NCI-H460 (cell line): ENCODE measurements at regions not wholly inside any gene's neighbourhood (a gene's known extent, or its start where the extent isn't known, plus 50 kb on each side); places are given as distances from the start of the nearest gene placed in this dataset.
"Not testable (repeated sequence)": the region's sequence is repeated elsewhere in the genome, so short reads cannot be mapped to it uniquely, and the experiment has no call there.

Experiments used
- DNase-seq: peaks from one replicate; pipeline ENCODE4 v3.0.0-alpha.2; 2016; ENCODE audit warnings: low read depth; ENCODE audit errors: extremely low read depth

DNA sequence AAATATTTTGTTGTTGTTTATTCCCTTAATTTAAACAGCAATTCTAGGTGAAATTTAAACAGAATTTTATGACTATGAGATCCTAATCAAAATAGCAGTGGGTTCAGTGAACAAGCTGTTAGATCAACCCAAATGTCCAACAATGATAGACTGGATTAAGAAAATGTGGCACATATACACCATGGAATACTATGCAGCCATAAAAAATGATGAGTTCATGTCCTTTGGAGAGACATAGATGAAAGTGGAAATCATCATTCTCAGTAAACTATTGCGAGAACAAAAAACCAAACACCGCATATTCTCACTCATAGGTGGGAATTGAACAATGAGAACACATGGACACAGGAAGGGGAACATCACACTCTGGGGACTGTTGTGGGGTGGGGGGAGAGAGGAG lies 407.3 kb upstream of the ADAMTSL1 start:
- not testable (repeated sequence) for DNase-seq

DNA sequence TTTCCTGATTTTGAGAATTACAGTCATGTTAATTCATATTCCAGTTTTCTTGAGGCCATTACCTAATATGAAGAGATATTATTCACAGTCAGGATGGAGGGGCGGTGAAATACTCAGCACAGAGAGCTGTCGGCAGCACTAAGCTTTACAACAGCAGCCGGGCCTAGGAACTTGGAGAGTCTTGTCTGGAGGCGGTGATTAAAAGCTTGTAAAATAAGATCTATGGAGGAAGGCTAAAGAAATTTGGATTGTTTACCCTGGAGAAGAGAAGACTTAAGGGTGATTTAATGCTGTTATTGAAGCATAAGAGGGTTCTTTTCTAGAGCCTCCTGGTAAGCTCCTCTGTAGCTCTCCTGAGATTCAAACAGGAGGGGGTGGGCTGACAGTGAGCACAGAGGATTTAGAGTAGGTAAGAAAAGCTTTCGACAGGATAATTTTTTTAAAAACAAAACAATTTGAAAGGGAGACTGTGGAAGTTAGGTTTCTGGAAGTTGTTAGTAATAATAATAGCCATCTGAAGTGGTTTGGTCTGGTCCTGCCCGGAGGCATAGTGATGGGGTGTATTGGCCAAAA lies 406.3 kb upstream of the ADAMTSL1 start:
- DNase-seq, result no peak

DNA sequence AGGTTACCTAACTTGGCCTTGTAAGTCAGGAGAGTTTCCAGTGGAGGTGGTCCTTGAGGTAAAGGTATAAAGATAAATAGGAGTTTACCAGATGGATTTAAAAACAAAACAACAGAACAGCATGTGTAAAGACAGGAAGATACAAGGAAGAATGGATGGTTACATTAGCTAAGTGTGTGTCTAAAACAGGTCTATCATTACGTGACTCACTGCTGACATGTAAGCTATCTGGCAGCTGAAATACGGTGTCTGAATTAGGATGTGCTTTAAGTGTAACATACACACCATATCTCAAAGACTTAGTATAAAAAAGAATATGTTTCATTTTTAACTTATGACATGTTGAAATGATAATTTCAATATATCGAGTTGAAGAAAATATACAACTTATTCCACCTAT lies 405.1 kb upstream of the ADAMTSL1 start:
- no peak for DNase-seq

DNA sequence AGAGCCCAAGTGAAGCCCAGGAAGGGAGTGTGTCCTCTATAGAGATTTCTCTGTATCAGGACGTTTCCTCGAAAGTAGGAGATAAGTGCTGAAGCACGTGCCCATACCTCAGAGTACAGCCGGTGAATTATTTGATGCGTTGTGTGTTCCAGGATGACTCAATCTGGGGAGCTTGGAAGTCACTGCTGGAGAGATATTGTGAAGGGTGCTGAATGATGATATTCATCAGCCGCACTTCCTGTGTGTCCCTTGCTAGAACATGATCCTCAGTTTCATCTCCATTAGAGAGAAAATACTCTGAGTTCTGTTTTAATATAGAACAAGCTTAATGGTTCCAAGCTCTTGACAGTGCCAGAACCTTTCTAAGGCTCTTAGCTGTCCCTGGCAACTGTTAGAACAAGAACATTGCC lies 402.3 kb upstream of the ADAMTSL1 start:
- DNase-seq, result no peak

DNA sequence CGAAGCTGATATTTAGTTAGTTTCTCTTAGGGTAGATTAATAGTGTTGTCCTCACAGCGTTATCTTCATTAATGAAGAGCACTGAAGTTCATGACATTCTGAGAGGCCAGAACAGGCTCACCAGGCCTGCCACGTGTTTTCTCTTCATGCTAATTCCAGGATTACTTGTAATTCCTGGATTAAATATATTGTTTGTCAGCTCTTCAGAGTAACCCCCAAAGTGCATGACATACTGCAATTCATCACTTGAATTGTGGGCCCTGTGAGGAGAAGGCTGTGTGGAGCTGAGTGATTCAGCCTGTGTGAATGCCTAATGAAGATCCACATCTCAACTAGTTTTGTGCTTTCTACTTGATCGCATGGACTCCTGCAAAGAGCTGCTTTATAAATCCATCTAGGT lies 401.0 kb upstream of the ADAMTSL1 start:
- no peak for DNase-seq

DNA sequence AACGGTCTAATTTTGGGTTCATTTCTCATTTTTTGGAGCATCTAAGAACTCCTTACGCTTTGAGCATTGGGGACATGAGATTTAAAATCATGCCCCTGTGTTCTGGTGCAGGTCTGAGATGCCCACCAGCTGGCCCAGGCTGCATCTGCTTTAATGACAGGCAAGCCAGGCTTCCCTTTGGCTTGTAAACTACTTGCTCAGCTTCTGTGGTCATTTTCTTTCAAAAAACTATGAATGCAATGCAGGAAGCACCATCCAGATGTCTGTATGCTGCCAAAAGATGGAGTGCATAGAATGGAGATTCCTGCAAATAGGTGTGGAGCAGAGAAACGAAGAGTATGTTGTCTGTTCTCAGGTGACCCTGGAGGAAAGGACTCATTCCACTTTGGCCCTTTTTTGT lies 399.9 kb upstream of the ADAMTSL1 start:
- no peak for DNase-seq

DNA sequence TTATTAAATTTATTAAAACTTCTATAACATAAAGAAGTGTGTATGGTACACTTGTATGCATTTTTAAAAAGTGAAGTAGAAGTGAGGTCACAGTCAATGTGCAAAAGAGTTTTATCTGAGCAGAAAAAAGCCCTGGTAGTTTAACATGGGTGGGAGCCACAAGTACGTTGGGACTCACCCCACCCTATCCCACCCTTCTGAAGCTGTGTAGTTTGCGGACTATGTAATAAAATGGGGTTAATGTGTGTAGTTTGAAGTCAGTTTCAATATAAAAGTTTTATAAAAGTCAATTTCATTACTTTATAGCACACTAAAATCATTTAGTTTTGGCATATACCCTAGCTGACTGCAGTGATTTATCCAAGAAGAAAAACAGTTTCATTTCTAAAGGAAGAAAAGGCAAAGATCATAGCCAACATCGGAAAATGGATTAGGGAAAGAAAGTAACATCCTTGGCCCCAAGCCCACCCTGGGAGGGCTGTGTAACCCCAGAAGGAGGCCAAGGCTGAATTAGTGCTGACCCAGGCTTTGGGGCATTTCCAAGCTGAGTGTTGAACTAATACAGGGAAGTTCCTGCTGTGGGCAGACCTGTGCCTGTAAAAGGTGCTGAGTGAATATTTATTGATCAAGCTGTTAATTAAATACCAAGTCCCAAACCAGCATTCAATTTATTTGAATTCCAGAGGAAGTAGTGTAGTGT lies 398.6 kb upstream of the ADAMTSL1 start:
- no peak for DNase-seq

DNA sequence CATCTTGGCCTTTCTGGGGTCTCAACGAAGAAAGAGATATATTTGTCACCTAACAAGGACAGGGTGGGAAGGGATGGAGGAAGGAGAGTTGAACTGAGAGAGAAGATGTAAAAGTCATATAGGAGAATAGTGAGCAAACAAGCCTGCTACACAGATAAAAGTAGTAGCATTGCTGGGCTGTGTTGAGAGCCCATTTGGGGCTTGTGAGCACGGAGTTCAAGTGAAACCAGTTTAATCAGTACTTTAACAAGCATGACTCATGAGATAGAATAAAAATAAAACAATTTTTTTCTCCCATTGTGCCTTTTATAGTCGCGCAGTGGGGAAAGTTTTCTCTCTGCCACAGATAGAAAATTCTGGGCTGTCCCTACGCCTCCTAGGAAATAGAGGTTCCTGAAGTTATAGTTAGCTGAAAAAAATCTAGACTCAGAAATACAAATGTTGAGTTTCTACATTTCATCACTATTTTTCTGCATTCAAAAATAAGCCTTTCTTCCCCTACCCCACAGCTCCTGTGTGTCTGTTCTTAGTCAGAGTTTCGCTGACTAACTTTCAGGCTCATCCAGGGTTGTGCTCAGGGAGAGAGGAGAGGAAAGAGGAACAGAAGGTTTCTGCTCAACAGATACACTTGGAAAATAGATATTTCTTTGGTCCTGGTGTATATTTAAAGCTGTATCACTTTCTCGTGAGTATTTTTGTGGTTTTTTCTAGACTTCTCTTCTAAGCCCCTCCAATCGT lies 395.8 kb upstream of the ADAMTSL1 start:
- DNase-seq, result no peak

DNA sequence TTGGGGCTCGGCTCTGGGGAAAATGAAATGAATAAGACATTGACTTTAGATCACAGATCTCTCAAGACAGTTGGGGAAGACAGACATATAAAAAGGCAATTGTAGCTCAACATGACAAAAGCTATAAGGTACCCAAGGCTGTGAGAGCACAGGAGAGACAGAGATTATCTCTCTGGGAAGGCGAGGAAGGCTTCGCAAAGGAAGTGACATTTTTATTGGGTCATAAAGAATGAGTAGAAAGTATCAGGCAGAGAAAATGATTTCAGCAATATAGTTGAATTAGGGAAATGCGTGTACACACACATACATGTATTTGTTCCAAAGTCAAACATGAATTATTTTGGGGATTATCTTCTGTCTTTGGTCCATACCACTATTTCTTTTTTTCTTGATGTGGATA lies 381.8 kb upstream of the ADAMTSL1 start:
- no peak for DNase-seq

DNA sequence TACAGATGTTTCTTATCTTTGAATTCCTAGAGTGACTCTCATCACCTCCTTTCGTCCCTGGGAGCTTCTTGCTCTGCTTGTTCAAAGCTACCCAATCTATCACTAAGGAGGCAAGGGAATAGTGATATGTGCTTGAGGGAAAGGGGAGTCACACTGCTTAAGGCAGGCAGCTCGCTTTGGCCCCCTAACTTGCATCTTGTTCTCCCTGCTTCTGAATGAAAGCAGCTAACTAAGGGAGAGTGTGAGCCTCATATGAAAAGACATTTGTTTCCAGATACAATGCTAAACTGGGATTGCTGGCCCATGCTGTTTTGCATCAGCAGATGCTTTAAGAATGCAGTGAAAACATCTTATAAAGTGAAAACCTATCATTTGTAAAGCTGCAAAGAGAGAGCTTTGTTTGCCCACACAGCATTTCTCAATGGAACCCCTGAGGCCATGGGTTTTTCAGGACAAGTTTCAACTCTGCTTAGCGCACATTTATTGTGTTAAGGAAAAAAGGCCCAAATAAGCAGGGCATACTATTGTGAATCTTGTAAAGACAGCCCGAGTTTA lies 367.9 kb upstream of the ADAMTSL1 start:
- no peak for DNase-seq

DNA sequence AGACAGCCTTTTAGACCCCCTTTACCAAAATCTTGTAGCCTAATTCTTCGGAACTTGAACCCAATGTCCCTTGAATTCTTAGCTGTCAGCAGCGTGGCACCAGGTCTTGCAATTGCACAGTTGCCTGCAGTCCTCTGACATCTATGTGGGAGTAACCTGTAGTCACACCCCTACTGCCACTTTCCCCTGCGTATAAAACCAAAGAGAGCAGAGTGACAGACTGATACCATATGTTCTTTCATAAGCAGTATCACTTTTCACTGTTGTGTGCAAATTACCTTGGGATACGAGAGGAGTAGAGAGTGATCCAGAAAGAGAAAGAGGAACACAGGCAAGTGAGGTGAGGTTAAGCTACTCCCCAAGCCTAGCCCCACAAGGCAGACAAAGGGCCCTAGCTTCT lies 364.3 kb upstream of the ADAMTSL1 start:
- no peak for DNase-seq

DNA sequence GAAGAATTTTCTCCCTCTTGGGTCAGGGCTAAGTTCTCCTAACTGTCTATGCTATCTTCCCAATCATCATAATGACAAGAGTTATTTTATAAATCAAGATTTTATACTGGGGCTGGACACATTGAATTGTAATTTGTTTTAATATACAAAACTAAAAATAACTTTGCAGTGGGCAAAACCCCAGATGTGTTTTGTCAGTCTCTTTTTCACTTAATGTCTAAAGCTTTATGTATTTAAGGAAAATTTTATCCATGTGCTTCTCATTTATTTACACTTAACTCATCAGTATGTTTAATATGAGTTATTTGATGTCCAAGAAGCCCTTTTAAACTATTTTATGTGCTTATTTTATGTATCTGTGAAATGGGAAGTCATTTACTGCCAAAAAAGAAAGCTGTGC lies 362.8 kb upstream of the ADAMTSL1 start:
- DNase-seq, result no peak

DNA sequence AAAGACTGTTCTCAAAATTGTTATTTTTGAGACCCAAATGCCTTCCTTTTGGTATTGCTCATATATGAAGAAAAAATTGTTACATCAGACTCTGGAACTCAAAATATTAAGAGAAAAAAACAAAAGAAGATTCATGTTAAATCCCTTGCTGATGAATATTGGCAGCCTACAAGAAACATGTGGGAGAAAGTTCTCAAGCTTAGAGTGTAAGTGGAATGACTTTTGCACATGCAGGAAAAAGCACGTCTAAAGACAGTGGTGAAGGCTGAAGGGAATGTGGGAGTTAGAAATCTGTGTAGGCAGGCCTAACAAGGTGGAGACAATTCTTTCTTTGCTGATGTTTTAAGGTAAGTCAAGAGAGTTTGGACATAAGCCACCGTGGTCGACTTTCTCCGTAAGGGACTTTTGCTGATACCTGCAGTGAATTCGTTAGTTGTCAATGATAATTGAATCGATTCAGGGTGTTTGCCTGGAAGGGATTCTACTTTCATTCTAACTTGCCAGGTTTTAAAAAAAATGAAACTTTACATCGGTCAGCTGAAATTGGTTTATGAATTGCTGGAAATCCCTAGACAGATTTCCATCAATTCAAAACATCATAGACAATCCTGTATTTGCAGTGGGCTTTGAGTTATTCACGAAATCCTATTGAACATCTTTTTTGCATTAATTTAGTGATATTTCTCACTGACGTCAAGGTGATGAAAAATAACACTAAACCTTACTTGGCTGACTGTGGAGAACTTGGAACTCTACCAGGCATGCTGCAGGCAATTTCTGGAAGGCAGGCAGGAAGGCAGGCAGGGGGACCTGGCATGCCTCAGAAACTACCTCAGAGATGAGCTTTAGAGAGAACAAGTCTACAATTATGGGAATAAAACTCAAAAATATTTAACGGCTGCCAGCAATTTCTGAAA lies 359.1 kb upstream of the ADAMTSL1 start:
- no peak for DNase-seq

DNA sequence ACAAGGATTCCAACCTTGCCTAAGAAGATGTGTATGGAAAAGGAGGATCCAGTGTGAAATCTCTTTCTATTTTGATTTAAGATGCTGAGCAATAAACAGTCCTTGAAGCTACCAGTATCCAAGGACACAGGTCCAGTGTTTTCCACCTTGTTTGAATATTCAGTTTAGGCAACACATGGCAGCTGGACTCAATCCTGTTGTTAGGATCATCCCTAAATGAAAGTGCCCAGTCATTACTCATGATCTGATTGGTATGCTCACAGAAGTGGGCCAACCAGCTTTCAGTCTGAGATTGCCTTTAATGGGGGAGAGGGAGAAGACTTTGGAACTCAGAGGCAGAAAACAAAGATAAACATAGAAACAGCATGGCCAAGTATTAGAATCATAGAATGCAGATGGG lies 355.7 kb upstream of the ADAMTSL1 start:
- DNase-seq, result no peak

DNA sequence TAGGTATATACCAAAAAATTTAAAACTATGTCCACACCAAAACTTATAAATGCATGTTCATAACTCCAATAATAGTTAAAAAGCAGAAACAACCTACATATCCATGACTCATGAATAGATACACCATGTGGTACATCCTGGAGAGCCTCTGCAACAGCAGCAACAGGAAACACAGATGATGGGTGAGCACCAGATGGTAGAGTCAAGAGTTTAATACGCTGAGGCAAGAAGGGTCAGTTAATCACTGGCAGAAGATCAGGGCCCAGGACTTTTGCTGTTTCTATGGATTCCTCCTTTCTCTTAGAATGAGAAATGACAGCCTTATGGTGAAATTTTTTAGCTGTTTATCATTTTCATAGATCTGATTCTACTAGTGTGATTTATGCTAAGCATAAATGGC lies 351.8 kb upstream of the ADAMTSL1 start:
- DNase-seq, result no peak

DNA sequence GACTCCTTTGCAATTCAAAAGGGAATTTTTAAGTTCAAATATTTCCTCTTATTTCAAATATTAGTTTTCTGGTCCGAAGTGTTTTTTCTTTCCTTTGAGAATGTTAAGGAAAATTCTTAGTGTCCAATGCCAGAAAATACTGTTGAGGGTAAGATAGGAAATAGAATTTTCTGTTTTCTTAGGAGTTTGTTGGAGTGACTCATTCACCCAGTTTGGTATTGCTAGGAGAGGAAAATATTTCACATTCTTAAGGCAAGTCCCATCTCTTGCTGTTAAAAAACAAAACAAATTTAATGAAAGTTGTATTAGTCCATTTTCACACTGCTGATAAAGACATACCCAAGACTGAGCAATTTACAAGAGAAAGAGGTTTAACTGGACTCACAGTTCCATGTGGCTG lies 349.2 kb upstream of the ADAMTSL1 start:
- DNase-seq, result no peak

DNA sequence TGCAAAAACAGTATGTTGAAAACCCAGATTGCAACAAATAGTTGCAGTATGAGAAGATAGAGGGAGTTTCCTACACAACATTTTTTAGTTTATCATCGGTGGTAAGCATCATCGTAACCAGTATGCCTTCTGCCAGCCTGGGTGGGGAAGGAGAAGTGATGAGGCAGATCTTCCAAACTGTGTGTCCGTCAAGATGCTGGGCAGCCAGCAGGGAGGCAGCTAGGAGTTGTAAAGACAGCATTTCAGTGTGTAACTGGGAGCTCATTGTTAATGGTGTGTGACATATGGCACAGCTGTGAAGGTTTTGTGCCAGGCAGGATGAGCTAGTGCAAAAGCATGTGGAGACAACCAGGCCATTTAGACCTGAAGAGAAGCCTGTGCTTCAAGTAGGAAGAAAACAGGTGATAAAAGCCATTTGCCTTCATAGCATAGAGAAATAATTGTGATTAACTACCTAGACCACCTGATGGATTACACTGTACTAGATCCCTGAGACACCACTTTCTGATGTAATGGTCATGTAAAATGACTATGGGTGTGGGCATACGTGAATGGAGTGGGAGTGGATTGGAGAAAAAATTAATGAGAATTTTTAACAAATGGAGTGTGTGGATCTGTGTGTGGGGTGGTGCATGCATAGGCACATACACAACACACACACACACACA lies 347.0 kb upstream of the ADAMTSL1 start:
- DNase-seq, result no peak

DNA sequence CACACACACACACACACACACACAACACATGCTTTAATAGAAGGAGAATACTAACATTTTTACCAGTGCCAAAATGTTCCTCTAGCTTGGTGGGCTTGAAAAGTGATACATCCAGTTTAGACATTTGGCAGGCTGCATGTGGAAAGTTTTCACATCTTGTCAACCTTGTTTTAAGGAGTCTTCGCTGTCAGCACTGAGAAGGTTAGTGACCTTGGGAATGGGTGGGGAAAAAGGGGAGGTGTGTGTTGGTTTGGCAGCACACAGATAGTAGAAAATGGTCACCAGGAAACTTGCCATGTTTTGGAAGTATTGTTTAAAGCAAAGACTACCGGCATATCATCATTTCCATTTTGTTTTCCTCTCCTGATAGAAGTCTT lies 346.5 kb upstream of the ADAMTSL1 start:
- DNase-seq, result no peak

DNA sequence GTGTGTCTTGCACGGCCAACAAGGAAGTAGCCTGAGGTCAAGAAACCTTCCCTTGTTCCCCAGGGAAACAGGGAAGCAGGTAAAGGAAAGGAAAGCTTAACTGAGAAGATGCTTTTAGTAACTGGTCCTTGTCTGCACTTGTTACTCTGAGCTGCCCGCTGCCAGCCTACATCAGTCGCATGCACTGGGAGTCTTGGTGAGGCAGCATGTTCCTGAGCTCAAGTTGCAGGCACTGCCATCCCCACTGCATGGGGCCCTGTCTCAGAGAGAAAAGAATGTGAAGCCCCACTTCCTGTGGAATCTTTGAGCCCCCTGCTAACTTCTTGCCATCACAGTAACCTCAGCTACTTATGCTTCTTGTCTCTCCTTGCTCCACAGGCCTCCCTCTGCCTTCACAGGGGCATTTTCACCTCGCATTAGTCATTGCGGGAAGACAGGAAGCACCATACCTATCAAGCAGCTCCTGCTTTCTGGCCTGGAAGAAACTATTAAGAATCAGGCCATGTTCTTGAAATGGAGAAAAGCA lies 344.1 kb upstream of the ADAMTSL1 start:
- DNase-seq, result no peak

DNA sequence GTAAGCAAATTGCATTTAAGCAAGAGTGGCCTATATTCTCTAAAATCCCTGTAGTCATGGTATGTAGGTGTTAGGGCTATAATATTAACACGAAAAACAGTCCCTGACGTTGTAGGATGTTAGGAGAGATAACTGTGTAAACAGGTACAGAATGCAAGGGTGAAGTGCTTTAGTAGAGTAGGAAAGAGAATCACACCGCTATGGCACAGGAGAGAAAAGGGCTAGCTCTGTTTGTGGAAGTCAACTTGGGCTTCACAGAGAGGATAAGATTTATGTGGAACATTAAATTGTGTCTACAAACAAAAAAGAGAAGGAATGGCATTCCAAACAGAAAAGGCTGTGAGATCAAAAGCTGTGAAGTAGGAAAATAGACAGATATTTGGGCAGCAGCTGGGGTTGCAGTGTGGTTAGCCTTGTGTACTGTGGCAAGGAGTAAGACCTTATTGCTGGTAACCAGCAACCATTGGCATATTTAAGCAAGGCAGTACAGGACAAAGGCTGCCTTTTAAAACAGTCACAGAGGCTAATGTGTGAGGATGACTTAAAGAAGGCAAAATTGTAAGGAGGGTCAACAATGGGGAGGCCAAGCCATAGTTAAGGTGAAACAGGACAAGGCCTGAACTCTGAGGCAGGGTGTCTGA lies 337.5 kb upstream of the ADAMTSL1 start:
- no peak for DNase-seq
